Hepatocyte (in vitro differentiated cells): ENCODE measurements at regions not wholly inside any gene's neighbourhood (a gene's known extent, or its start where the extent isn't known, plus 50 kb on each side); places are given as distances from the start of the nearest gene placed in this dataset.

ENCODE experiments used
- DNase-seq: peaks from one replicate; pipeline ENCODE4 v3.0.0-alpha.2; 2016; ENCODE audit warnings: low spot score
- H2AFZ ChIP-seq: fragments of 200-600 bp; sonication (generic); 2 replicates; pipeline ENCODE4 v1.6.0; 2016; ENCODE audit warnings: antibody characterized with exemption, mild to moderate bottlenecking
- H3K27ac ChIP-seq: fragments of 200-600 bp; sonication (generic); 2 replicates; pipeline ENCODE4 v1.5.1; 2016; ENCODE audit warnings: mild to moderate bottlenecking
- H3K27me3 ChIP-seq: fragments of 200-600 bp; sonication (generic); 2 replicates; pipeline ENCODE4 v1.6.1; 2016
- H3K36me3 ChIP-seq: fragments of 200-600 bp; sonication (generic); replicated peaks from 2 replicates; pipeline ENCODE4 v1.5.1; 2016; ENCODE audit warnings: low read depth; ENCODE audit not compliant: insufficient read depth
- H3K4me1 ChIP-seq: fragments of 200-600 bp; sonication (generic); 2 replicates; pipeline ENCODE4 v1.5.1; 2016; ENCODE audit warnings: mild to moderate bottlenecking, moderate library complexity; ENCODE audit not compliant: insufficient read depth
- H3K4me2 ChIP-seq: fragments of 200-600 bp; sonication (generic); 2 replicates; pipeline ENCODE4 v1.6.0; 2016
- H3K4me3 ChIP-seq: fragments of 200-600 bp; sonication (generic); 2 replicates; pipeline ENCODE4 v1.5.1; 2016; ENCODE audit warnings: mild to moderate bottlenecking
- H3K79me2 ChIP-seq: fragments of 200-600 bp; sonication (generic); 2 replicates; pipeline ENCODE4 v1.6.0; 2017; ENCODE audit warnings: mild to moderate bottlenecking
- H3K9me2 ChIP-seq: fragments of 200-600 bp; sonication (generic); replicated peaks from 2 replicates; pipeline ENCODE4 v1.6.0; 2017; ENCODE audit warnings: mild to moderate bottlenecking; ENCODE audit not compliant: insufficient read depth
- H3K9me3 ChIP-seq: fragments of 200-600 bp; sonication (generic); 2 replicates; pipeline ENCODE4 v1.5.1; 2016; ENCODE audit warnings: low read depth, mild to moderate bottlenecking
- H4K20me1 ChIP-seq: fragments of 200-600 bp; sonication (generic); 2 replicates; pipeline ENCODE4 v1.6.0; 2016; ENCODE audit warnings: mild to moderate bottlenecking; ENCODE audit not compliant: insufficient read depth, poor library complexity, severe bottlenecking
- CTCF ChIP-seq: fragments of 200-600 bp; sonication (generic); IDR thresholded peaks from 2 replicates; pipeline ENCODE4 v1.5.1; 2016; ENCODE audit warnings: antibody characterized with exemption, mild to moderate bottlenecking; ENCODE audit not compliant: poor library complexity
- EZH2 ChIP-seq: fragments of 200-600 bp; sonication (generic); IDR thresholded peaks from 2 replicates; pipeline ENCODE4 v1.6.1; 2016; ENCODE audit warnings: antibody characterized with exemption, mild to moderate bottlenecking, borderline replicate concordance
- EZH2phosphoT487 ChIP-seq: fragments of 200-600 bp; sonication (generic); IDR thresholded peaks from one replicate; pipeline ENCODE4 v1.6.1; 2018; ENCODE audit warnings: antibody characterized with exemption, mild to moderate bottlenecking, low read depth, moderate library complexity; ENCODE audit not compliant: unreplicated experiment, severe bottlenecking
- WGBS: methylation state at CpG from one replicate; pipeline ENCODE4 v1.1.6; 2016; ENCODE audit warnings: low lambda C conversion rate; ENCODE audit errors: missing lambda C conversion rate; 5-methylcytosine and 5-hydroxymethylcytosine counted together

- no peak for DNase-seq
- Histone ChIP-seq H3K27ac (no peak overlapping the region), H2AFZ (no peak overlapping the region), H3K36me3 (no peaks in the 10 kb centered on the region), H4K20me1 (no peaks in the 10 kb centered on the region), H3K4me2 (no peak overlapping the region), H3K4me3 (no peak overlapping the region), H3K4me1 (no peaks in the 10 kb centered on the region), H3K79me2 (no peaks in the 10 kb centered on the region), H3K9me2 (no peaks in the 10 kb centered on the region), H3K9me3 (no peaks in the 10 kb centered on the region), H3K27me3 (no peaks in the 10 kb centered on the region)
- 87% methylated on average over 1 of the region's 1 CpG for WGBS
- no peak for TF ChIP-seq EZH2phosphoT487
- no peak for TF ChIP-seq EZH2
These were observed 149.6 kb upstream of the CTSO start for GRCh38 chr4:156103311-156103710.

- Histone ChIP-seq H3K27ac (no peak overlapping the region), H3K79me2 (no peaks in the 10 kb centered on the region), H3K4me1 (no peaks in the 10 kb centered on the region), H3K36me3 (no peaks in the 10 kb centered on the region), H3K4me2 (no peak overlapping the region), H3K9me2 (no peaks in the 10 kb centered on the region), H3K27me3 (no peaks in the 10 kb centered on the region), H2AFZ (no peak overlapping the region), H3K9me3 (no peaks in the 10 kb centered on the region), H4K20me1 (no peaks in the 10 kb centered on the region), H3K4me3 (no peak overlapping the region)
- no peak for DNase-seq
- TF ChIP-seq EZH2phosphoT487 (no peak), EZH2 (no peak), CTCF (no peak)
These were observed 148.7 kb upstream of the CTSO start for GRCh38 chr4:156102411-156102810.

GRCh38 chr4:156101571-156101970 is 147.9 kb upstream of the CTSO start:
- no peak for DNase-seq

GRCh38 chr4:156100651-156101050 is 147.0 kb upstream of the CTSO start:
- Histone ChIP-seq H3K9me2 (no peaks in the 10 kb centered on the region), H3K79me2 (no peaks in the 10 kb centered on the region), H3K4me2 (no peak overlapping the region), H3K4me1 (no peaks in the 10 kb centered on the region), H3K36me3 (no peaks in the 10 kb centered on the region), H2AFZ (no peak overlapping the region), H3K4me3 (no peak overlapping the region), H3K9me3 (no peaks in the 10 kb centered on the region), H3K27ac (no peak overlapping the region), H4K20me1 (no peaks in the 10 kb centered on the region), H3K27me3 (no peaks in the 10 kb centered on the region)
- no peak for DNase-seq
- TF ChIP-seq EZH2 (no peak), CTCF (no peak), EZH2phosphoT487 (no peak)

More at GRCh38 chr4:156101571-156101970, 147.9 kb upstream of the CTSO start:
- H3K79me2 ChIP-seq: no peaks in the 10 kb centered on the region
- H4K20me1 ChIP-seq: no peaks in the 10 kb centered on the region
- no peak overlapping the region for H2AFZ ChIP-seq
- no peaks in the 10 kb centered on the region for H3K36me3 ChIP-seq
- no peaks in the 10 kb centered on the region for H3K9me2 ChIP-seq
- 62% methylated on average over 1 of the region's 1 CpG for WGBS
- no peaks in the 10 kb centered on the region for H3K9me3 ChIP-seq
- H3K27ac ChIP-seq: no peak overlapping the region
- H3K4me1 ChIP-seq: no peaks in the 10 kb centered on the region
- no peak overlapping the region for H3K4me2 ChIP-seq
- H3K4me3 ChIP-seq: no peak overlapping the region
- TF ChIP-seq CTCF: no peak
- no peak for TF ChIP-seq EZH2phosphoT487
- TF ChIP-seq EZH2: no peak
- H3K27me3 ChIP-seq: no peaks in the 10 kb centered on the region
